CD4-positive, alpha-beta T cell treated with Interleukin-21 for 1 hour (primary cell): ENCODE measurements at regions not wholly inside any gene's neighbourhood (a gene's known extent, or its start where the extent isn't known, plus 50 kb on each side); places are given as distances from the start of the nearest gene placed in this dataset.

Experiments
- DNase-seq: peaks from one replicate; pipeline ENCODE4 v3.0.0-alpha.2; 2020

DNA sequence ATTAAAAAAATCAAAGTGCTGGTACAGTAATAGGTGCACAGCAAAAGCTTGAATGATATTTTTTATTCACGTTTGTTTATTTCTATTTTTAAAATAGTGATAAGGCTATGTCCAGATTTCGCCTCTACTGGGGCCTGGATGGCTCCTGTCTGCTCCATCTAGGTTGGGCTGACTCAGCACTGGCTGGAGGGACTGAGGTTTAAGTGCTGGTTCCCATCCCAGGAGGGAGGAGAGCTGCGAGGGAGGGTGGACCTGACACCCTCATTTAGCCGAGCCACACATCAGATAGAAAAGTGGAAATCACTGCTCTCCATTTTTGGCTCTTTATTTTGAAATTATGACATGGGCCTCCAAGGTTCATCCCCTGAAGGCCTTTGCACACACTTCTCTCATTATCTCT lies 95.4 kb upstream of the AGBL1 start:
- DNase-seq = no peak

DNA sequence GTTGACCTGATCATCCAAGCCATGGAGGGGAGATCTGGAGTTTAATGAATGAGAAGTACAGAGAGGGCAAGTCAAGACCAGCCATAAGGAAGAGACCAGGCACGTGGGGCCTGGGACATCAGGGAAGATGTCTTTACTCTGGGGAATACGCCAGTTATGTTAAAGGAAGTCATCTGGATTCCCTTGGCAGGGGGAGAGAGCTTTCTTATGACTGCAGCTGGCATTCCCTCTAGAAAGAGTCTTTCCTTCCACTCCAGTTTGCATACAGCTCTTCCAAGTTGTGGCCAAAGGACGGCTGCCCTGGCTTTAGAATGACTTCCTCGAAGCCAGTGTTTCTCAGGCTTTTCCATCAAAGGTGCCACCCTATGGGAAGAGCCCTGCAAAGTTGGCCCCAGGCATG lies 93.6 kb upstream of the AGBL1 start:
- DNase-seq = no peak

DNA sequence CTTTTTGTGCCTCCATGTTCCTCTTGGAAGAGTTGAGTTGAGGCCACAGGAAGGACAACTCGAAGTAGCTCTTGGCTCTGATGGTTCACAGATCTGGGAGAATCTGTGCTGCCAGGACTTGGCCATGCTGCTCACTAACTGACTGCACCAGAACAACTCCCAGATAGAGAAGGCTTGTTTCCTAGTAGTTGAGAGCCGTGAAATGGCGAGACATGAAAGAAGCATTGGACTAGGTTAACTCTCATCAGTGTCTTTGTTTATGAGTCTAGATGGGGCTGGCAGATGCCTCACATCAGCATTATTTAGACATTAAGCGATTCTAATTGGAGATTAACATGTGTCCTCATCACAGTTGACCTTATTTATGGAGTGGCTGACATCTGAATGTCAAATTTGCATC lies 92.9 kb upstream of the AGBL1 start:
- no peak for DNase-seq

DNA sequence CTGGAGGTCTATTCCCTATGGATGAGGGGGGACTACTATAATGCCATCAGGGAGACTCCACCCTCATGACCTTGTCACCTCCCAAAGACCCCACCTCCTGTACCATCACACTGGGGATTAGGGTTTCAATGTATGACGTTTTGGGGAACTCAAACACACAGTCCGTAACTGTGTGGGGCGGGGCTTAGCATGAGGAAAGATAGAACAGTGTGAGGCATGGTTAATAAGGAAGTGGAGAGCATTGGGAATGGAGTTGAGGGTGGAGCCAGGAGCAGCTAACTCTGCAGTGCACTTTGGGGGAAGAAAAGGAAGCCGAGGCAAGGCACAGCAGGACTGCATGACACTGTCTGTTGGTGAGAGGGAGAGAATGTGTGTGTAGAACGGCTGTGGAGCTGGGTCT lies 90.9 kb upstream of the AGBL1 start:
- no peak for DNase-seq

DNA sequence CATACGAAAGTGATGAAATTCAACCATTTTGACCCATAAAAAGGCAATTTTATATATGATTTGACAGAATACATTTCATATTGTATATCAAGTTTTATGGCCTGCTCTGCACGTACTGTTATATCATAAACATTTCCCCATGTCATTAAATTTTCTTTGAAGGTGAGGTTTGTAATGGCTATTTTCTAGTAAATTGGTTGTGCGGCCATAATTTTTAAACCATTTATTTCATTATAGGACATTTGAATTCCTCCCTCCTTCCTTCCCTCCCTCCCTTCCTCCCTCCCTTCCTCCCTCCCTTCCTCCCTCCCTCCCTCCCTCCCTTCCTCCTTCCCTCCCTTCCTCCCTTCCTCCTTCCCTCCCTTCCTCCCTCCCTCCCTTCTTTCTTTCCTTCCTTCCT lies 87.4 kb upstream of the AGBL1 start:
- DNase-seq = no peak

DNA sequence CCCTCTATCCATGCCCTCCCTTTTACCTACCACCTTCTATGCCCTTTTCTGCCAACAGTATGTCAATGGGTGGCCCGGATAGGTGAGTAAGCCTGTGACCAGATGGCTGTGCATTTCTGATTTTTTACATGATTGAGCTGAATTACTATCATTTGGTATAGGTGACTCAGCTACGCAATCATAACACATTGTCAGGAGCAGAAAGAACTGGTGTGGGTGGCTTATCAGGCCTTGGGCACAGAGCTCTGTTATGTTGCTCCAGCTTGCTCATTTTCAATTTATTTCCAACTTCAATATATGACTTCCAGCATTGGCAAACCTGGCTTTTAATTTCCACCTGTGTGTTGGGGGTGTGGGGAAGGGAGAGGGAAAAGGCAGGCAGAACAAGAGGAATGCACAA lies 86.6 kb upstream of the AGBL1 start:
- DNase-seq = no peak

DNA sequence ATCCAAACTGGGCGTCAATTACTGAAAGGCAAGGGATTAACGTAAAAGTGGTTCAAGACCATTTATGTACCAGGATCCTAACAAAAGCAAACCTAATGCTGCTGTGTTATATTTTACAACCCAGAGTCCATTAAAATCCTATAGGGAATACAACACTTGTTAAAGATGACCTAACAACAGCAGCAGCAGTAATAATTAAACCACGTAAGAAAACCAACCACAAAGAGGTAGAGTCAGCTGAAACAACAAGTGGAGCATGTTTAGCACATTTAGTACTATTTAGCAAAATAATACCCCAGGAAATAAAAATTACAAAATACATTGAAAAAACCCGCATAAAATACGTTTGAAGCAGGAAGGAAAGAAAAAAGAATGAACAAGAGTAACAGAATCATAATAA lies 82.1 kb upstream of the AGBL1 start:
- DNase-seq = no peak

DNA sequence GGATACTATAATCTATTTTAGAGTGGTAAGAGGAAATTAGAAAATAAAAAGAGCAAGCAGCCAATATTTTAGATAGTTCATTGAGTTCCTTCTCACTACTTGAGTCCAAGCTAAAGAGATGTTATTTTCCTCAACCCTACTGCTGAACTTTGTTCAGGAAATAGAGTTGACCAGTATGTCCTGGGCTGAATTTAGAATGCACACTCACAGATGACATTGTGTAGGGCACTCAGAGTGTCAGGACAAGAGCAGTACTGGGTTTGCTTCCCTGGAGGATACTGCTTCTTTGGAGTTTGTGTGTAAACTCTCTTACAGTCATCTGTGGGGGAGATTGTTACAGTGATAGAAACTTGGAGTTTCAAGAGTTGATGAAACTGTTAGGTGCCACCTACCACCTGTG lies 80.0 kb upstream of the AGBL1 start:
- no peak for DNase-seq

DNA sequence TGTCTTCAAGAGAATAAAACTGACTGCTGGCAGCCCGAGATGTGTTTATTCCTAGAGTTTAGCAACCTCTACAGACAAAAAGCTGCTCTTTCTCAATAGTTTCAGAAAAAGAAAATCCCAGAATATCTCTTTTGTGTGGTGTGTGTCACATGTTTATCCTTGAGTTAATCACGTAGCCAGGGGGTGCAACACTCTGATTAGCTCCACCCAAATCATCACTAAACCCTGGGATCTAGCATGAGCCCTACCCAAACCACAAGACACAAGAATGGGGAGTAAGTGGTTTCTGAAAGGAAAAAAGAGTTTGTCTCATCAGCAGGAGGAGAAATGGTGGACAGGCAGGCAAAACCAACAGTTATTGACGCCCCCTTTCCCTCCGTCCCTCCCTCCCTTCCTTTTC lies 78.5 kb upstream of the AGBL1 start:
- no peak for DNase-seq

DNA sequence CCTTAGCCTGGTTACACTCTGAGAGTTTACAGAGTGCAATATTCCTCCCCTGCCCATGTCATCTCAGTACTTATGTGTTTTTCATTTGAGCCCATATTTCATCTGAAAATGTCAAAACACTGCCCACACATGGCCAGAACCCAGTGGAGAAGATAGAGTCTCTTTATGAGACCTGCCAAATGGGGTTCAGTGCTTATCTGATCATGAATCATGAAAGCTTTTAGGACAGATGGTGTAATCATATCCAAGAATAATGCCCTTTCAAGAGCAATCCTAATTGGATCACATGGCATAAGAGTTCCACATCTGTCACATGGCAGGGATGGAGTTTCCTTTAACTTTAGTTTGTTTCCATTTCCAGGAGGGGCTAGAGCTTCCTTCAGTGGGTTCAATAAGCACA lies 77.2 kb upstream of the AGBL1 start:
- DNase-seq = no peak

DNA sequence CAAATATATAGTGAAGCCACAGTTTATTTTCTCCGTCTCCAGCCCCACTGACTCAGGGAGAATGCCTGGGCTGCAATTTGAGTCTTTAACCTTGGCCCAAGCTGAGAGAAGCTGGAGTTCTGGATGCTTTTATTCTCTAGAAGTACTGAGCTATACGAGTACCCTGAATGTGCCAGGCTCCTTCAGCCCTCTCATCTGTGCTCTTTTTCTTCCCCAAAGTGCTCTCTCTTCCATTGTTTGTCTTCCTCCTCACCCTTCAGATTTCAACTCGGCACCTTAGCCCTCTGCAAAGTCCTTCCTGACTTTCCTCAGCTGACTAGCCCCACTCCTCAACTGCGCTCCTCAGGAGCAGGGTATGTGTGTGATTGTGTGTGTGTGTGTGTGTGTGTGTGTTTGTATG lies 75.6 kb upstream of the AGBL1 start:
- DNase-seq = no peak

DNA sequence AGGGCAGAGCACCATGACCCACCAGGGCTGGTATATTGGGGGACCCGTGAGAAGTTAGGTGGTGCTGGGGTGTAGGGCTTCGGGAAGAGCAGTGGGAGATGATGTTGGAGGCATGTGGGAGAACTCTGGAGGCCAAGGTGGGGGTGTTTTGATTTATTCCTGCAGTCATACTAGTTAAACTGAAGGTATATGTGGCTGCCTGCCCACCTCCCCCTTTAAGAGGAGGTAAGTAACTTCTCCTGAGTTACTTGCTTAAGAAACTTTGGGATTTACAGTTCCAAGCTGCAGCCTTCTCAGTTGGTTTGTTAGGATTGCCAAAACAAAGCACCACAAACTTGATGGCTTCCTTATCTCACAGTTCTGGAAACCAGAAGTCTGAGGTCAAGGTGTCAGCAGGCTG lies 73.1 kb upstream of the AGBL1 start:
- DNase-seq = no peak

DNA sequence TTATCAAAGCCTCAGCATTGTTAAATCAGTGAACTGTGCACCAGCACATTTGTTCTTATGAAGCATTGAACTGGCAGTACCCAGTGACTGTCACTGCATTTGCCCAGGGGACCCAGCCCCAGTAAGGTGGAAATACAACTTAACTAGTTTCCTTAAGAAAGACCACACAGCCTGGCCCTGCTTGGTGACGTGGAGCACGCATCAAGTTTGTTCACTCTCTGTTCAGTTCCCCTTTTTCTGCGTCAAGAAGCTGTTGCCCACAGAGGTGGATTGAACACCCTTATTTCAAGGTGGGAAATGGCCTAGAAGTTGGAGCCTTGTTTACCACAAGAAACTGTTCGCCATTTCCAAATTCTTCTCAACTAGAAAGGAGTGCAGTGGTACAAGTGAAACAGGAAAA lies 69.9 kb upstream of the AGBL1 start:
- no peak for DNase-seq

DNA sequence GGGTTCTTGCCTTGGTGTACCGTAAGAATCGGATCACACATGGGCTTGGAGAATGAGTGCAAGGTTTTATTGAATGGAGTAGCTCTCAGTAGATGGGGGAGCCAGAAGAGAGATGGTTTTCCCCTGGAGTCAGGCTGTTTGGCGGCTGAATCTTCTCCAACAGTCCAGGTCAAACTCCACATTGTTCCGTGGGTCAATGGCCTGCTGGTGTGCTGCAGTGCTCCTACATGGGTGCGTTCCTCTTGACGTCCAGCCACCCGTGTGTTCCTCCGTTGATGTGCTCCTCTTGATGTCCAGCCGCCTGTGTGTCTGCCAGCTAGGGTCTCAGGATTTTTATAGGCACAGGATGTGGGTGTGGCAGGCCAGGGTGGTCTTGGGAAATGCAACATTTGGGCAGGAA lies 69.3 kb upstream of the AGBL1 start:
- DNase-seq = no peak

DNA sequence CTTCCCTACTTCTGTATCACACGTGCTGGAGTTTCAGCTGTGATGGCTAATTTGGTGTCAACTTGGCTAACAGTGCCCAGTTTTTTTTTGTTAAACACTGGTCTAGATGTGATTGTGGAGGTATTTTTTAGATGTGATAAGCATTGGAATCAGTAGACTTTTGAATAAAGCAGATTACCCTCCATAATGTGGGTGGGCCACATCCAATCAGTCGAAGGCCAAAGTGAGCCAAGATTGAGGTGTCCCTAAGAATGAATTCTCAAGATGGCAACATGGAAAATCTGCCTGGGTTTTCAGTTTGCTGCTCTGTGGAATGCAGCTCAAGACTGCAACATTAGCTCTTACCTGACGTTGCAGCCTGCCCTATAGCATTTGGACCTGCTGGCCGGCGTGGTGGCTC lies 68.8 kb upstream of the AGBL1 start:
- no peak for DNase-seq

DNA sequence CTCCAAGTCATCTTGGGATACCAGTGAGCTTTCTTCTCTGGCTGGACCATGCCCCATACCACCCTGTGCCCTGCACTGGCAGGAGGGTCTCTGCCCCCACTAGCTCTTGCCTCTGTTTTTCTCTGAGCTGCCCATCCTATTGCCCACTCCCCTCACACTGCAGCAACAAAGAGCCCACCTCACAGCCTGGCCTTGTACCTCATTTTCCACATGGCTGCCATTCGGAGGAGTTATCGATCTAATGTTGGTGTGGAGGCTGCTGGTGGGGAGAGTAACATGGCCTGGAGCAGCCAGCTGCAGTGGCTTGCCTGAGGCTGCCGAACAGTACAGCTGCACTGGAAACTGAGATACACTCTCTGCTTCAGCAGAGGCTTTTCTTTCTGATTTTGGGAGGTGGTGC lies 65.7 kb upstream of the AGBL1 start:
- no peak for DNase-seq

DNA sequence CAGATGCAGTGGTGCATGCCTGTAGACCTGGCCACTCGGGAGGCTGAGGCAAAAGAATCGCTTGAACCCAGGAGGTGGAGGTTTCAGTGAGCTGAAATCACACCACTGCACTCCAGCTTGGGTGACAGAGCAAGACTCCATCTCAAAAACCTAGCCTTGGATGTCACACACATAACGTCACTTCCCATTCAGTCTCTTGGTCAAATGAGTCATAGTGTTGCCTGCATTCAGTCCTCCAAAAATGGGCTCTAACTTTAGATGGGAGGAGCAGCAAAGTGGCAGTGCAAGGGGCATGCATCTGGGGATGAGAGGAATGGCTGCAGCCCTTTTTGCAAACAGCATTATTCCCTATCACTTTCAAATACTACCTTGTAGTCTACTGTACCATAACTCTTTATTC lies 62.9 kb upstream of the AGBL1 start:
- no peak for DNase-seq

DNA sequence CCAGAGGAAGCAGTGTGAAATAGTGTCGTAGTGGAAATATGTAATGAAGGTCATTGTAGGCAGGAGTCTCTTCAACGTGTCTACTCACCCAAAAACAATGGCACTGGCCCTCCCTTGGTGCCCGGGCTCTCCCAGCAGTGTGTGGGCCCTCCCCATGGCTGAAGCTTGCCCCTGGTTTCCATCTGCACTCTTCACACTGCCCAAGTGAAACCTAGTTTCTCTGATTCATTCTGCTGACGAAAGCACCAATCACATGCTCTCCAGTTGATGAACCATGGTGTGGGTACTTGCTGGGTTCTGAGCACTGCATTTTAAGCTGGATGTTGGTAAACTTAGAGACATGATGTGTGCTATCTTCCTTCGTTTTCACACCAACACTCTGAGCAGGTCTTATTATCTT lies 61.0 kb upstream of the AGBL1 start:
- no peak for DNase-seq

DNA sequence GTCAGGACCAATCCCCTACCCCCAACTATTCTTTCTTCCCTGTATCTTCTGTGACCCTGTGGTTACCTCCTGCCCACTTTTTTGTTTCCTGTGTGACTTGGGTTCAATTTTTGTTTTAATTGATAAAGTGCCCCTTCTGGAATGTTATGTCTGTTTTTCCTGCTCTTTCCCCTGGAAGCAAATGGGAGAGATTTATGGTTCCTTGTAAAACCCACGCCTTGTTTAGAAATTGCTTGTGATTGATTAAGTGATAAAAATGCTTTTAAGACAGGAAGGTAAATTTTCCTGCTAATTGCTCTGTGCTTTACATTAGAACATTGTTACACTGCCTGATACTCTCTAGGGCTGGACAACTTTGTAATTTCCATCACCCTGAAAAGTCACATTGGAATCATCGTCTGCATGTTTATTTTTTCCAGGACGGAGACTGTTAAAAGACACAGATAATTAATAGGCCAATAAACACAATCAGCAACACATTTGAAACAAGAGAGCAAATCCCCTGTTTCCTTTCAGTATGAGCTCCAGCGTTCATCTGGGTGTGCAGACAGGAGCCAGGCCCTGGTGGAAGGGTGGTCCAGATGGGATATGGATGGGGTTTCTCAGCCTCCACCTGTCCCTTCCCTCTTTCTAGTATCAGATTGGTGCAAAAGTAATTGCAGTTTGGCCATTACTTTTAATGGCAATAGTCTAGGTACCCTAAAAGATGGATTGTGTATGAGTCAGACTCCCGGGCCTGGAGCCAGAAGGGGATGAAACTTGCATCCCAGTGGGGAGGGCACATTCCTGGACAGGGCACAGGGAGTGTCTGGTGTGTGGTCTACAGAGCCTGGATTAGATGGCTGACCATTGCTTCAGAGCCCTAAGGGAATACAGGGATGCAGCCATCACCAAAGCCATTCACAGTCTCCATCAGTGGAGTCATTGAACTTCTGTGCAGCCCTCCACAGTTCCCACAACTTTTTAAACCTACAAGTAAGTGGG lies 58.1 kb upstream of the AGBL1 start:
- no peak for DNase-seq

DNA sequence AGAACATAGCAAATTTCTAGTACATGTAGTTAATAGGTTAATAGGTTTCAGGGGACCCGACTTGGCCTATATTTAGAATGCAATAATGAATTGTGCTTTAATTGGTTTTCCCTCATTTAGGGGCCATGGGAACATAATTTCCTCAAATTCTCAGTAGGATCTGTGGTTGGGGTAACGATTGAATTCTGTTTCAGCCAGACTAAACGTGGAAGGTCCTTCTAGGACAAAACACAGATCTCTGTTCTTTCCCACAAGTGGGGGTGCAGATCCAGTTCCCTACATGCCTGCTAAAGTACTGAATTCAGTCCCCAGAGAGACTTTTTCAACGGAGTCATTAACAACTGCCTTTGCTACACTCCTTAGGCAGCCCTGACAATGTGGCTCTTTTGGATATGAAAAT lies 50.7 kb upstream of the AGBL1 start:
- DNase-seq = no peak
